Astrocyte of the cerebellum (primary cell): ENCODE measurements at regions not wholly inside any gene's neighbourhood (a gene's known extent, or its start where the extent isn't known, plus 50 kb on each side); places are given as distances from the start of the nearest gene placed in this dataset.

Experiments
- DNase-seq: peaks from one replicate; pipeline ENCODE4 v3.0.0-alpha.2; 2011; ENCODE audit warnings: low read depth
- H3K4me3 ChIP-seq: 2 replicates; pipeline ENCODE4 v1.5.1; 2011; ENCODE audit warnings: mild to moderate bottlenecking, low read depth, low read length, moderate library complexity
- in situ Hi-C: cut with HindIII; loops from 2 replicates; pipeline ENCODE4 v1.10.0; 2017; ENCODE audit warnings: low sequenced_read_pairs
- TF ChIP-seq, protein P1 (sequence below): IDR thresholded peaks from 2 replicates; pipeline ENCODE4 v1.5.1; 2012; ENCODE audit warnings: low read length, low read depth, moderate library complexity, mild to moderate bottlenecking; ENCODE audit errors: missing control alignments

DNA sequence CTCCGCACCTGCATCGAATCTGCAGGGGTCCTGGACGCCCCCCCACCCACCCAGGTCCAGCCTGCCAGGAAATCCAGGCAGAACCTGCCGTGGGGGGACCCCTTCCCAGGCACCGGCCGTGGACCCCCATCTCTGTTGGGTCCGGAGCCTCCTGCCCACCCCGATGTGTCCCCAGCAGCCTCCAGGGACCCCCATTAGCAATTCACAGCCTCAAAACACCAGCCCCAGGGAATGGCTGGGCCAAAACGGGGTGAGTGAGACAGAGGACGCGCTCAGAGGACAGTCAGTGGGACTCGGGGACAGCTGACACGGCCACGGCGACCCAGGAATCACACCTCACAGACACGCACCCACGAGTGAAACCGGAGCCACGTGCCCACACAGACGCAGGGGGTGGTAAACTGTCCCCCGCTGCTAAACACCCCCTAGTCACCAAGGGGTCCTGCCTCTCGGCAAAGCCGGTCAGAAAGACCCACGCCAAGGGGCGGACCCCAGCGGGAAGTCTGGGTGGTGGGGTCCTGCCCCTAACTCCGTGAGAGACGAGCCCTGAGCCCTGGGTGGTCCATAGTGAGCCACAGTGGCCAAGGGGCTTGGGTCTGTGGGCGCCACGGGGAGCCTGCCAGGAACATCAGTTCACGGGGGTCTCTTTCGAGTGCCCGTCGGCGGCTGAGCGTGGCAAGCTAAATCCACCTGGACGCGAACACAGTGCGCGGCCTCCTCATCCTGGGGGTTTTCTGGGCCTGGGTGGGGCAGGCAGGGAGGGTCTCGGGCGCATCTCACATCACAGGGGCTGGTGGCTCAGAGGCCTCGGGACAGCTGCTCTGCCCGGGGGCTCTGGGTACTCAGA is 126.5 kb upstream of the NKX1-1 start:
- no peak for DNase-seq
- in situ Hi-C loops, result no loop called here
- TF ChIP-seq, protein P1, sequence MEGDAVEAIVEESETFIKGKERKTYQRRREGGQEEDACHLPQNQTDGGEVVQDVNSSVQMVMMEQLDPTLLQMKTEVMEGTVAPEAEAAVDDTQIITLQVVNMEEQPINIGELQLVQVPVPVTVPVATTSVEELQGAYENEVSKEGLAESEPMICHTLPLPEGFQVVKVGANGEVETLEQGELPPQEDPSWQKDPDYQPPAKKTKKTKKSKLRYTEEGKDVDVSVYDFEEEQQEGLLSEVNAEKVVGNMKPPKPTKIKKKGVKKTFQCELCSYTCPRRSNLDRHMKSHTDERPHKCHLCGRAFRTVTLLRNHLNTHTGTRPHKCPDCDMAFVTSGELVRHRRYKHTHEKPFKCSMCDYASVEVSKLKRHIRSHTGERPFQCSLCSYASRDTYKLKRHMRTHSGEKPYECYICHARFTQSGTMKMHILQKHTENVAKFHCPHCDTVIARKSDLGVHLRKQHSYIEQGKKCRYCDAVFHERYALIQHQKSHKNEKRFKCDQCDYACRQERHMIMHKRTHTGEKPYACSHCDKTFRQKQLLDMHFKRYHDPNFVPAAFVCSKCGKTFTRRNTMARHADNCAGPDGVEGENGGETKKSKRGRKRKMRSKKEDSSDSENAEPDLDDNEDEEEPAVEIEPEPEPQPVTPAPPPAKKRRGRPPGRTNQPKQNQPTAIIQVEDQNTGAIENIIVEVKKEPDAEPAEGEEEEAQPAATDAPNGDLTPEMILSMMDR, result no peak
- H3K4me3 ChIP-seq, result no peak overlapping the region

DNA sequence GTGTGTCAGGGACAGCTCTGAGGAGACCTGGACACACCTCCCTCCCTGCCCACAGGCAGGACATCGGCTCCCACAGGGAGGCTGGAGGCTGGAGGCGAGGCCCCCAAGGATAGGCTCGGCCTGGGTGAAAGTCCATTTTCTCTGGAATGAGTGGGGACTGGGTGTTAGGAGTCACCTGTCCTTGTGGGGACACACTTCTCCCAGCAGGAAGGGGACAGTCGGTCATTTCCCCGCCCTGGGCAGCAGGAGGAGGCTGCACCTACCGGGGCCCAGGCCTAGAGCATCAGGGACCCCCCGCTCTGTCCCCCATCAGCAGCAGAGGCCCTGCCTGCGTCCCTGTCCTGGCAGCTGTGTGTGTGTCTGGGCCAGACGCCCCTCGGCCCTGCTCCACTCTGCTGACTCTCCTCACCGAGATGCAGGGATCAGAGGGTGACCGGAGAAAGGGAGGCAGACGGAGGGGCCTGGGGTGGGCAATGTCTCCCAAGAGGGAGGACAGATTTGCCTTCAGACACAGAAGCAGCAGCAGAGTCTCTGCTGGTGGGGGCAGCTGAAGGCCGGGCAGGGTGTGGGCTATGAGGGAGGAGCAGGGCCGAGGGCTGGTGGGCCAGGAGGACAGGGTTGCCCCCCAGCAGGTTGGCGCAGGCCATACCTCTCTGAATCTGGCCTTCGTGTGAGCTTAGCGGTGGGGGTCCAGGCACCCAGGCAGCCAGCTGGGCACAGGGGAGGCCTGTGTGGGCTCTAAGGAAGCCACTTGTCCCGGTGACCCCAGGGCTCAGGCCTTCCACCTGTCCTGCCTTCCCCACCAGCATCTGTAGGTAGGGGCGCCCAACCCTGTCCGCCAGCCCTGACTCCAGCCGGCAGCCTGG is 125.7 kb upstream of the NKX1-1 start:
- TF ChIP-seq, protein P1, result no peak
- no peak for DNase-seq
- no peak overlapping the region for H3K4me3 ChIP-seq
- in situ Hi-C loops, result no loop called here

DNA sequence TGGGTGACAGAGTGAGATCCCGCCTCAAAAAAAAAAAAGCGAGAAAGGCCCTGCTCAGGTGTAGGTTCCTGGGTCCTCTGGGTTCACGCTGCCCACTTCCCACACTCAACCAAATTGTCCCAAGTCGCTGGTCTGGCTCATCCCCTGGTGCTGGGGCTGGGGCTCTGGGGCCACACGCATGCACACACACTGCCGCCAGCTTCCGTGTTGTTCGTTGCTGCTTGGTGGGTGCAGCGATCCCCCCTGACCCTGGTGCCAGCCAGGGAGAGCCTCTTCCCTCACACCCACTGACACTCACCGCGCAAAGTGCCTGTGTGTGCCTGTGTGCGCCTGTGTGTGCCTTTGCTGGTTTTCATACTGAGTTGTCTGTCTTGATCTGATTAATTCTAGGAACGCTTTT is 124.1 kb upstream of the NKX1-1 start:
- no peak overlapping the region for H3K4me3 ChIP-seq
- TF ChIP-seq, protein P1, result no peak
- DNase-seq, result no peak
- in situ Hi-C loops, result no loop called here

DNA sequence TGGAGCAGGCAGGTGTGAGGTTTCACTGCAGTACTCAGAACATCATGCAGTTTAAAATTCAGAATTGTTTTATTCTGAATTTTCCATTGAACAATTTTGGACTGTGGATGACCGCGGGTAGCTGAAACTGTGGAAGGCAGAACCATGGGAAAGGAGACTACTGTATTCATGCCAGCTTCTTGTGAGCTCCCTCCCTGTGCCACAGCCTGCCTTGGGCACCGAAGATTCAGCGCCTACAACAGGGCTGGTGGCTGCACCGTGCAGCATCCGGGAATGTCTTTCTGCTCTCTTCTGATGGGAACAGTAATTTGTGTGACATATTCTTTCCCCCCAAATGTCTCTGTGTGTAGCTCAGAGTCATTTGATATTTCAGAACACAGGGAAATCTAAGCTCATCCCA is 118.5 kb upstream of the NKX1-1 start:
- DNase-seq, result no peak

DNA sequence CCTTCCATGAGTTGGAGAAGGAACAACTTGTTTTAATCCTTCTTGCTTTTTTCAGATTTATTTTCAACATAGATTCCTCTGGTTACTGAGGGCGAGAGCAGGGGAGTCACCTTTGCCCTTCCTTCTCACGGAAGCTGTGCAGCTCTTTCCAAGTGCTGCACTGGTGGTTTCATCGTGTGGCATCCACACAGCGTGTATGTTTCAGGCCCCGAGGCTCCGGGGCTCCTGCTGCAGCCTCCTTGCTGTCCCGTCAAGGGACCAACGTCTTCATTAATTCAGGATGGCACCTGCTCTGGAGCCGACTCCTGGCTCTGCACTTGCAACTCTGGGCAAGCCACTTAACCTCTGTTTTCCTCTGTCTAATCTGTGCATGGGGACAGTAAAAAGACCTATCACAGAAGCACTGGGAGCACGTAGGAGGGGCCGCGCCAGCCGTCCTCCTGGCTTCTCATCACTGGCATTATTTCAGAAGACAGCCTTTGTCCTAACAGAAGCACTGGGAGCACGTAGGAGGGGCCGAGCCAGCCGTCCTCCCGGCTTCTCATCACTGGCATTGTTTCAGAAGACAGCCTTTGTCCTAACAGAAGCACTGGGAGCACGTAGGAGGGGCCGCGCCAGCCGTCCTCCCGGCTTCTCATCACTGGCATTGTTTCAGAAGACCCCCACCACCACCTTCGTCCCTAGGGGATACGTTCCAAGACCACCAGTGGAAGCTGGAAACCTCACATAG is 117.8 kb upstream of the NKX1-1 start:
- in situ Hi-C loops, result no loop called here
- TF ChIP-seq, protein P1, result no peak
- H3K4me3 ChIP-seq, result no peak overlapping the region
- no peak for DNase-seq

More for the DNA sequence above, 118.5 kb upstream of the NKX1-1 start:
- H3K4me3 ChIP-seq, result no peak overlapping the region
- in situ Hi-C loops, result no loop called here
- TF ChIP-seq, protein P1, result no peak

DNA sequence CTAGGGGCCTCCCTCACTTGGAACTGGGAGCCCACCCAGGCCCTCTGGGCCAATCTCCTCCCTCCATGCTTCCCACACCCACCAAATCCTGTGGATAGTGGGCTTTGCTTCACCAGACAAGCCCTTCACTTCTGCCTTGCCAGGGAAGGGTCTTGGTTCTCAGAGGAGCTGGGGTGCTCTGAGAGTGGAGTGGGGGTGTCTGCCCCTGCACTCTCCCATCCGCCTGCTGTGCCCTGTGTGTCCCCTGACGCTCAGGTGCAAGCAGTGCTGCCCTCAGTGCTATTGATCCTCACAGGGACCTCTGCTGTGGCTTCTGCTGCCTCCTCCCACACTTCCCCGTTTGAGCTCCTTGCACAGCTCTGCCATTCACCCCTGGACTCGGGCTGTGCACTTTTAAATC is 117.3 kb upstream of the NKX1-1 start:
- TF ChIP-seq, protein P1, result no peak
- H3K4me3 ChIP-seq, result no peak overlapping the region
- in situ Hi-C loops, result no loop called here
- no peak for DNase-seq
